ENCODE measurements at regions not wholly inside any gene's neighbourhood (a gene's known extent, or its start where the extent isn't known, plus 50 kb on each side); places are given as distances from the start of the nearest gene placed in this dataset.

- H3K27me3 ChIP-seq (replicated peaks in 1 of 2; ENCODE audit: control insufficient read depth in 2 of 2, insufficient read depth in 2 of 2, low read length in 1 of 2) = no peaks in the 10 kb centered on the region
- in situ Hi-C loops (cut with MboI) (no loop called here), intact Hi-C loops (cut with micrococcal nuclease; ENCODE audit: unreplicated experiment) (loop anchor here (10.0 kb wide), 1 partner anchor 350 kb away; no protein-coding TSS in a partner anchor)
- H3K9ac ChIP-seq (ENCODE audit: control insufficient read depth, insufficient read depth, low read length) = no peak overlapping the region
- RAD21 ChIA-PET (ENCODE audit: unreplicated experiment) = no interaction called here
- CTCF ChIA-PET = interaction anchor here (1.1 kb wide), 1 partner anchor 175 kb away, joined by 3 read pairs; no protein-coding TSS in a partner anchor
- WGBS (ENCODE audit: insufficient coverage, insufficient replicate concordance, low lambda C conversion rate, missing lambda C conversion rate) = 27% methylated on average over 2 of the region's 2 CpGs
- no peak overlapping the region for H3K27ac ChIP-seq (ENCODE audit: control insufficient read depth, insufficient read depth)
- TF ChIP-seq PAX8 (IDR thresholded peaks at IDR 0.05) (no peak), CREB1 (IDR thresholded peaks at IDR 0.05; ENCODE audit: low read depth) (no peak), EGR1 (IDR thresholded peaks at IDR 0.05; ENCODE audit: borderline replicate concordance in 1 of 2, low read depth in 2 of 2, low read length in 2 of 2) (no peak), STAT3 (IDR thresholded peaks at IDR 0.05; ENCODE audit: low read depth, low read length) (no peak), IKZF2 (IDR thresholded peaks at IDR 0.05) (no peak), MTA2 (IDR thresholded peaks at IDR 0.05; ENCODE audit: low read depth) (no peak), USF1 (IDR thresholded peaks at IDR 0.05; ENCODE audit: borderline replicate concordance, extremely low read length, insufficient read depth, low read depth, low read length) (no peak), CHD1 (IDR thresholded peaks at IDR 0.05; ENCODE audit: low read depth, low read length) (no peak), ZNF24 (IDR thresholded peaks at IDR 0.05) (no peak), NR2C1 (IDR thresholded peaks at IDR 0.05) (no peak), SKIL (IDR thresholded peaks at IDR 0.05; ENCODE audit: low read depth, poor library complexity, severe bottlenecking) (no peak), NFYB (IDR thresholded peaks at IDR 0.05; ENCODE audit: insufficient read depth, low read depth, low read length) (no peak), FOXM1 (IDR thresholded peaks at IDR 0.05; ENCODE audit: low read depth, low read length) (no peak), IKZF1 (conservative IDR thresholded peaks at IDR 0.05) (no peak), MEF2A (IDR thresholded peaks at IDR 0.05; ENCODE audit: insufficient read depth, low read depth, low read length) (no peak)
- no peak for FAIRE-seq
- ATAC-seq = no peak
- no peak overlapping the region for H3K4me2 ChIP-seq (ENCODE audit: control insufficient read depth, insufficient read depth)
- no peaks in the 10 kb centered on the region for H3K79me2 ChIP-seq (ENCODE audit: control insufficient read depth, insufficient read depth, low read length)
- no peaks in the 10 kb centered on the region for H3K36me3 ChIP-seq (ENCODE audit: control insufficient read depth in 2 of 2, insufficient read depth in 2 of 2, low read length in 1 of 2)
- BruUV-seq (replicated peaks) = no TSS peak
- H2AFZ ChIP-seq (ENCODE audit: control insufficient read depth, low read depth, low read length) = no peak overlapping the region
- H4K20me1 ChIP-seq (ENCODE audit: control insufficient read depth, insufficient read depth) = no peaks in the 10 kb centered on the region
- POLR2A ChIA-PET = no interaction called here
- H3K4me1 ChIP-seq (ENCODE audit: control insufficient read depth, insufficient read depth, low read length) = no peaks in the 10 kb centered on the region
- no peaks in the 10 kb centered on the region for H3K9me3 ChIP-seq (replicated peaks; ENCODE audit: control insufficient read depth, insufficient read depth, low read length)
- DNase-seq (ENCODE audit: low read depth, low spot score) = no peak
- SMC1A ChIA-PET (ENCODE audit: uncharacterized antibody, unreplicated experiment) = interaction anchor here (0.6 kb wide), 1 partner anchor 216 kb away, joined by 3 read pairs; no protein-coding TSS in a partner anchor
- no peak overlapping the region for H3K4me3 ChIP-seq
These were observed 187.6 kb upstream of the CNTN6 start for GRCh38 chr3:905217-905616.

Measured in GM12878 (cell line).